A549 (cell line): ENCODE measurements at regions not wholly inside any gene's neighbourhood (a gene's known extent, or its start where the extent isn't known, plus 50 kb on each side); places are given as distances from the start of the nearest gene placed in this dataset.
A peak's percentile ranks its signal among the peaks of the same experiment; 100 is the strongest.

Experiments used
- ATAC-seq, 2 experiments: fragments of 200-7000 bp in 1 of 2; fragments of >200 bp in 1 of 2; cut with Nextera tagmentation in 1 of 2; cut with Tn5 transposase in 1 of 2; 3 replicates each; pipeline versions ENCODE4 v1.8.0 to v1.9.1; 2018 to 2020; ENCODE audit warnings: mild to moderate bottlenecking in 1 of 2, moderate library complexity in 1 of 2
- CTCF ChIA-PET: fragments of 300-600 bp; sonication (Branson Sonifier 250); formaldehyde crosslinking; extraction: SDS; loops from one replicate; lab custom pipeline; 2021; ENCODE audit warnings: antibody characterized with exemption, inconsistent platforms; lab: Yijun Ruan, JAX
- POLR2A ChIA-PET: fragments of 350-600 bp; formaldehyde crosslinking; extraction: SDS; loops from one replicate; lab custom pipeline; 2021; ENCODE audit warnings: antibody characterized with exemption, inconsistent platforms; lab: Yijun Ruan, JAX
- DNase-seq, 2 experiments: peaks; one replicate each; pipeline versions ENCODE4 v3.0.0 to v3.0.0-alpha.2; 2011 to 2016; ENCODE audit warnings: low read depth in 1 of 2, low spot score in 1 of 2
- FAIRE-seq: peaks from 2 replicates; lab custom pipeline; 2011; peaks lifted over from hg19 to GRCh38; lab: Jason Lieb, UNC
- H3K27ac ChIP-seq, 2 experiments: fragments of >200 bp; sonication (Bioruptor Twin); formaldehyde crosslinking; 3 replicates each; pipeline ENCODE4 v1.5.1; 2016 to 2017
- H3K4me1 ChIP-seq: fragments of >200 bp; sonication (Bioruptor Twin); formaldehyde crosslinking; 3 replicates; pipeline ENCODE4 v1.6.1; 2016
- H3K4me2 ChIP-seq: fragments of >200 bp; sonication (Bioruptor Twin); formaldehyde crosslinking; 3 replicates; pipeline ENCODE4 v1.6.1; 2016
- H3K4me3 ChIP-seq: fragments of >200 bp; sonication (Bioruptor Twin); formaldehyde crosslinking; 3 replicates; pipeline ENCODE4 v1.5.1; 2016
- H3K9me3 ChIP-seq: fragments of >200 bp; sonication (Bioruptor Twin); formaldehyde crosslinking; 3 replicates; pipeline ENCODE4 v1.6.1; 2016
- CHD4 ChIP-seq: fragments of 200-600 bp; sonication (generic); IDR thresholded peaks from 2 replicates; pipeline ENCODE4 v1.6.1; 2016; ENCODE audit warnings: antibody characterized with exemption, mild to moderate bottlenecking, borderline replicate concordance
- FOSB ChIP-seq: fragments of 250-450 bp; sonication (Bioruptor Pico); IDR thresholded peaks from 2 replicates; pipeline ENCODE4 v1.5.0; 2020; ENCODE audit warnings: mild to moderate bottlenecking, moderate library complexity
- FOSL2 ChIP-seq, 2 experiments: fragments of 450-650 bp in 1 of 2; fragments of >200 bp in 1 of 2; sonication (Bioruptor Twin) in 1 of 2; formaldehyde crosslinking; IDR thresholded peaks; 2 replicates each; pipeline versions ENCODE4 v1.5.0 to v1.6.1; 2016 to 2020; ENCODE audit warnings: mild to moderate bottlenecking in 1 of 2, moderate library complexity in 1 of 2
- FOXS1 ChIP-seq: fragments of 250-450 bp; sonication (Bioruptor Pico); IDR thresholded peaks from 2 replicates; pipeline ENCODE4 v1.5.0; 2020; ENCODE audit warnings: mild to moderate bottlenecking, moderate library complexity
- HDAC2 ChIP-seq: fragments of 200-600 bp; sonication (generic); IDR thresholded peaks from 2 replicates; pipeline ENCODE4 v1.6.1; 2016
- HMGXB4 ChIP-seq: fragments of 250-450 bp; sonication (Bioruptor Pico); IDR thresholded peaks from 2 replicates; pipeline ENCODE4 v1.5.0; 2021; ENCODE audit warnings: mild to moderate bottlenecking, moderate library complexity, borderline replicate concordance
- KDM5A ChIP-seq: fragments of 200-600 bp; sonication (generic); IDR thresholded peaks from 2 replicates; pipeline ENCODE4 v1.6.1; 2016; ENCODE audit warnings: antibody characterized with exemption, mild to moderate bottlenecking
- MAFK ChIP-seq: fragments of 450-650 bp; IDR thresholded peaks from 2 replicates; pipeline ENCODE4 v1.6.1; 2014; ENCODE audit not compliant: partially characterized antibody
- NR3C1 ChIP-seq: fragments of >200 bp; sonication (Bioruptor Twin); formaldehyde crosslinking; IDR thresholded peaks from 3 replicates; pipeline ENCODE4 v1.6.1; 2017
- PBX3 ChIP-seq: IDR thresholded peaks from 2 replicates; pipeline ENCODE4 v1.6.1; 2012
- PHF8 ChIP-seq: fragments of 200-600 bp; sonication (generic); IDR thresholded peaks from 2 replicates; pipeline ENCODE4 v1.6.1; 2016; ENCODE audit warnings: low read depth, mild to moderate bottlenecking, antibody characterized with exemption, moderate library complexity, borderline replicate concordance
- POLR2A ChIP-seq: IDR thresholded peaks from 2 replicates; pipeline ENCODE4 v1.6.1; 2012; ENCODE audit warnings: mild to moderate bottlenecking, low read length
- RAD21 ChIP-seq, 2 experiments: fragments of >200 bp in 1 of 2; sonication (Bioruptor Twin) in 1 of 2; formaldehyde crosslinking in 1 of 2; IDR thresholded peaks in 1 of 2; conservative IDR thresholded peaks in 1 of 2; 2 replicates in 1 of 2; 3 replicates in 1 of 2; pipeline ENCODE4 v1.6.1; 2012 to 2018; ENCODE audit warnings: inconsistent platforms in 1 of 2
- RFX5 ChIP-seq: fragments of 450-650 bp; IDR thresholded peaks from 2 replicates; pipeline ENCODE4 v1.7.1; 2014; ENCODE audit warnings: antibody characterized with exemption, mild to moderate bottlenecking, moderate library complexity
- SMC3 ChIP-seq: fragments of >200 bp; sonication (Bioruptor Twin); formaldehyde crosslinking; IDR thresholded peaks from 3 replicates; pipeline ENCODE4 v1.6.1; 2018; ENCODE audit warnings: inconsistent platforms
- TP53 ChIP-seq: fragments of 250-450 bp; sonication (Bioruptor Pico); IDR thresholded peaks from 2 replicates; pipeline ENCODE4 v1.5.0; 2021; ENCODE audit warnings: mild to moderate bottlenecking, moderate library complexity
- ZC3H11A ChIP-seq: fragments of 450-650 bp; IDR thresholded peaks from 2 replicates; pipeline ENCODE4 v1.6.1; 2014; ENCODE audit warnings: antibody characterized with exemption, mild to moderate bottlenecking
- ZNF302 ChIP-seq: fragments of 250-450 bp; sonication (Bioruptor Pico); IDR thresholded peaks from 2 replicates; pipeline ENCODE4 v1.9.0; 2021; ENCODE audit warnings: inconsistent platforms, mild to moderate bottlenecking, moderate library complexity
- ZSCAN20 ChIP-seq: fragments of 250-450 bp; sonication (Bioruptor Pico); IDR thresholded peaks from 2 replicates; pipeline ENCODE4 v1.8.0; 2022; ENCODE audit warnings: mild to moderate bottlenecking, moderate library complexity
- WGBS: methylation state at CpG from one replicate; pipeline ENCODE4 v1.1.6; 2017; ENCODE audit errors: missing lambda C conversion rate; 5-methylcytosine and 5-hydroxymethylcytosine counted together
- TF ChIP-seq, protein P1 (sequence below): fragments of >200 bp; sonication (Bioruptor Twin); formaldehyde crosslinking; IDR thresholded peaks from 3 replicates; pipeline ENCODE4 v1.5.1; 2016
- TF ChIP-seq, protein P2 (sequence below): fragments of 200-600 bp; sonication (generic); IDR thresholded peaks from 2 replicates; pipeline ENCODE4 v1.6.1; 2016; ENCODE audit warnings: antibody characterized with exemption, mild to moderate bottlenecking, moderate library complexity
- TF ChIP-seq, protein P3 (sequence below): fragments of >200 bp; sonication (Bioruptor Twin); formaldehyde crosslinking; IDR thresholded peaks from 3 replicates; pipeline ENCODE4 v1.6.1; 2016
- TF ChIP-seq, protein P4 (sequence below): fragments of 150-350 bp; IDR thresholded peaks from 2 replicates; pipeline ENCODE4 v1.6.1; 2014; ENCODE audit warnings: low read depth, mild to moderate bottlenecking, low read length
- TF ChIP-seq, protein P5 (sequence below): fragments of 450-650 bp; IDR thresholded peaks from 2 replicates; pipeline ENCODE4 v1.6.1; 2014; ENCODE audit warnings: antibody characterized with exemption
- TF ChIP-seq, protein P6 (sequence below): fragments of >200 bp; sonication (Bioruptor Twin); formaldehyde crosslinking; IDR thresholded peaks from 2 replicates; pipeline ENCODE4 v1.6.1; 2016

DNA sequence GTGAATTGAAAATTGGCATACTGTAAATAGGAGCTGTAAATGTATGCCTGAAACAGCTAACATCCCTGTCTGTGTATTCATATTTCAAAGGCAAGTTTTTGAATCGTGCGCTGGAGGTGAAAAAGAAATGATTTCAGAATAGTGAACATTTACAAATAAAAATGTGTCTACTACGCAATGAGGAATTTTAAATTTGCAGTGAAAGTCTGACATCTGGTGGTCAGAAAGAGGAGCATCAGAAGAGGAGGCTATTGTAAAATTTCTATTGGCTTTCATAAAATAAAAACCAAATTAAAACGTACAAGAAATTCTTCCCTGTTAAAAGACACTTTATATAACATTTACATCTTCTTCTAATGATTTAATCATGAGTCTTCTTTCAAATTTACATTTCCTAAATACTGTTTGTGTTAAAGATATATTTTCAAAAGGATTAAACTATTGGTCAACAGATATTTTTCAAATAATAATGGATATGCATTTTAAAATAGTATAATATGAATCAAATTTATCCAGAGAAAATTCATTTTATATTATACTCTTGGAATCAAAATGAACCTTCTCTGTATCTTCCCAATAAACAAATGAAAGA lies 113.7 kb upstream of the RRP15 start:
- CTCF ChIA-PET, result interaction anchor here (0.7 to 1.3 kb wide), 4 partner anchors 10 to 1422 kb away, joined by 3 to 5 read pairs (median 3); no protein-coding TSS in a partner anchor
- ATAC-seq, result 0 out of 6 replicates have a peak, but pooled peaks of 1 of the 2 experiments have one; percentile 54
- POLR2A ChIA-PET, result no interaction called here
- TF ChIP-seq KDM5A (no peak), ZC3H11A (no peak), FOXS1 (CRISPR knock-in tag) (no peak), TP53 (CRISPR knock-in tag) (no peak), FOSB (CRISPR knock-in tag) (no peak), MAFK (no peak), HDAC2 (no peak), HMGXB4 (CRISPR knock-in tag) (no peak), FOSL2 (IDR thresholded peaks at IDR 0.05) (no peak), FOSL2 (CRISPR knock-in tag; IDR thresholded peaks at IDR 0.05) (no peak), PHF8 (no peak), SMC3 (peak; percentile 79), CHD4 (no peak), POLR2A (no peak), PBX3 (no peak), RAD21 (conservative IDR thresholded peaks at IDR 0.05 in 1 of 2, IDR thresholded peaks at IDR 0.05 in 1 of 2) (peak; percentile 86 to 90), ZSCAN20 (CRISPR knock-in tag) (no peak), ZNF302 (CRISPR knock-in tag) (no peak), NR3C1 (no peak), RFX5 (no peak)
- TF ChIP-seq, protein P1, sequence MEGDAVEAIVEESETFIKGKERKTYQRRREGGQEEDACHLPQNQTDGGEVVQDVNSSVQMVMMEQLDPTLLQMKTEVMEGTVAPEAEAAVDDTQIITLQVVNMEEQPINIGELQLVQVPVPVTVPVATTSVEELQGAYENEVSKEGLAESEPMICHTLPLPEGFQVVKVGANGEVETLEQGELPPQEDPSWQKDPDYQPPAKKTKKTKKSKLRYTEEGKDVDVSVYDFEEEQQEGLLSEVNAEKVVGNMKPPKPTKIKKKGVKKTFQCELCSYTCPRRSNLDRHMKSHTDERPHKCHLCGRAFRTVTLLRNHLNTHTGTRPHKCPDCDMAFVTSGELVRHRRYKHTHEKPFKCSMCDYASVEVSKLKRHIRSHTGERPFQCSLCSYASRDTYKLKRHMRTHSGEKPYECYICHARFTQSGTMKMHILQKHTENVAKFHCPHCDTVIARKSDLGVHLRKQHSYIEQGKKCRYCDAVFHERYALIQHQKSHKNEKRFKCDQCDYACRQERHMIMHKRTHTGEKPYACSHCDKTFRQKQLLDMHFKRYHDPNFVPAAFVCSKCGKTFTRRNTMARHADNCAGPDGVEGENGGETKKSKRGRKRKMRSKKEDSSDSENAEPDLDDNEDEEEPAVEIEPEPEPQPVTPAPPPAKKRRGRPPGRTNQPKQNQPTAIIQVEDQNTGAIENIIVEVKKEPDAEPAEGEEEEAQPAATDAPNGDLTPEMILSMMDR, result peak; percentile 89
- TF ChIP-seq, protein P2, sequence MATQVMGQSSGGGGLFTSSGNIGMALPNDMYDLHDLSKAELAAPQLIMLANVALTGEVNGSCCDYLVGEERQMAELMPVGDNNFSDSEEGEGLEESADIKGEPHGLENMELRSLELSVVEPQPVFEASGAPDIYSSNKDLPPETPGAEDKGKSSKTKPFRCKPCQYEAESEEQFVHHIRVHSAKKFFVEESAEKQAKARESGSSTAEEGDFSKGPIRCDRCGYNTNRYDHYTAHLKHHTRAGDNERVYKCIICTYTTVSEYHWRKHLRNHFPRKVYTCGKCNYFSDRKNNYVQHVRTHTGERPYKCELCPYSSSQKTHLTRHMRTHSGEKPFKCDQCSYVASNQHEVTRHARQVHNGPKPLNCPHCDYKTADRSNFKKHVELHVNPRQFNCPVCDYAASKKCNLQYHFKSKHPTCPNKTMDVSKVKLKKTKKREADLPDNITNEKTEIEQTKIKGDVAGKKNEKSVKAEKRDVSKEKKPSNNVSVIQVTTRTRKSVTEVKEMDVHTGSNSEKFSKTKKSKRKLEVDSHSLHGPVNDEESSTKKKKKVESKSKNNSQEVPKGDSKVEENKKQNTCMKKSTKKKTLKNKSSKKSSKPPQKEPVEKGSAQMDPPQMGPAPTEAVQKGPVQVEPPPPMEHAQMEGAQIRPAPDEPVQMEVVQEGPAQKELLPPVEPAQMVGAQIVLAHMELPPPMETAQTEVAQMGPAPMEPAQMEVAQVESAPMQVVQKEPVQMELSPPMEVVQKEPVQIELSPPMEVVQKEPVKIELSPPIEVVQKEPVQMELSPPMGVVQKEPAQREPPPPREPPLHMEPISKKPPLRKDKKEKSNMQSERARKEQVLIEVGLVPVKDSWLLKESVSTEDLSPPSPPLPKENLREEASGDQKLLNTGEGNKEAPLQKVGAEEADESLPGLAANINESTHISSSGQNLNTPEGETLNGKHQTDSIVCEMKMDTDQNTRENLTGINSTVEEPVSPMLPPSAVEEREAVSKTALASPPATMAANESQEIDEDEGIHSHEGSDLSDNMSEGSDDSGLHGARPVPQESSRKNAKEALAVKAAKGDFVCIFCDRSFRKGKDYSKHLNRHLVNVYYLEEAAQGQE, result no peak
- TF ChIP-seq, protein P3, sequence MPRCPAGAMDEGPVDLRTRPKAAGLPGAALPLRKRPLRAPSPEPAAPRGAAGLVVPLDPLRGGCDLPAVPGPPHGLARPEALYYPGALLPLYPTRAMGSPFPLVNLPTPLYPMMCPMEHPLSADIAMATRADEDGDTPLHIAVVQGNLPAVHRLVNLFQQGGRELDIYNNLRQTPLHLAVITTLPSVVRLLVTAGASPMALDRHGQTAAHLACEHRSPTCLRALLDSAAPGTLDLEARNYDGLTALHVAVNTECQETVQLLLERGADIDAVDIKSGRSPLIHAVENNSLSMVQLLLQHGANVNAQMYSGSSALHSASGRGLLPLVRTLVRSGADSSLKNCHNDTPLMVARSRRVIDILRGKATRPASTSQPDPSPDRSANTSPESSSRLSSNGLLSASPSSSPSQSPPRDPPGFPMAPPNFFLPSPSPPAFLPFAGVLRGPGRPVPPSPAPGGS, result no peak
- TF ChIP-seq, protein P4, sequence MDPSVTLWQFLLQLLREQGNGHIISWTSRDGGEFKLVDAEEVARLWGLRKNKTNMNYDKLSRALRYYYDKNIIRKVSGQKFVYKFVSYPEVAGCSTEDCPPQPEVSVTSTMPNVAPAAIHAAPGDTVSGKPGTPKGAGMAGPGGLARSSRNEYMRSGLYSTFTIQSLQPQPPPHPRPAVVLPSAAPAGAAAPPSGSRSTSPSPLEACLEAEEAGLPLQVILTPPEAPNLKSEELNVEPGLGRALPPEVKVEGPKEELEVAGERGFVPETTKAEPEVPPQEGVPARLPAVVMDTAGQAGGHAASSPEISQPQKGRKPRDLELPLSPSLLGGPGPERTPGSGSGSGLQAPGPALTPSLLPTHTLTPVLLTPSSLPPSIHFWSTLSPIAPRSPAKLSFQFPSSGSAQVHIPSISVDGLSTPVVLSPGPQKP, result no peak
- TF ChIP-seq, protein P5, sequence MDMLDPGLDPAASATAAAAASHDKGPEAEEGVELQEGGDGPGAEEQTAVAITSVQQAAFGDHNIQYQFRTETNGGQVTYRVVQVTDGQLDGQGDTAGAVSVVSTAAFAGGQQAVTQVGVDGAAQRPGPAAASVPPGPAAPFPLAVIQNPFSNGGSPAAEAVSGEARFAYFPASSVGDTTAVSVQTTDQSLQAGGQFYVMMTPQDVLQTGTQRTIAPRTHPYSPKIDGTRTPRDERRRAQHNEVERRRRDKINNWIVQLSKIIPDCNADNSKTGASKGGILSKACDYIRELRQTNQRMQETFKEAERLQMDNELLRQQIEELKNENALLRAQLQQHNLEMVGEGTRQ, result no peak
- TF ChIP-seq, protein P6, sequence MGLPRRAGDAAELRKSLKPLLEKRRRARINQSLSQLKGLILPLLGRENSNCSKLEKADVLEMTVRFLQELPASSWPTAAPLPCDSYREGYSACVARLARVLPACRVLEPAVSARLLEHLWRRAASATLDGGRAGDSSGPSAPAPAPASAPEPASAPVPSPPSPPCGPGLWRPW, result no peak
- no peaks in the 10 kb centered on the region for H3K9me3 ChIP-seq
- H3K27ac ChIP-seq, result no peak overlapping the region
- no peaks in the 10 kb centered on the region for H3K4me1 ChIP-seq
- H3K4me3 ChIP-seq, result no peak overlapping the region
- peak; percentile 7 to 46 for DNase-seq
- under 1% methylated on average over 4 of the region's 4 CpGs for WGBS
- FAIRE-seq, result peak; percentile 84
- H3K4me2 ChIP-seq, result no peak overlapping the region
